ENCODE measurements at regions not wholly inside any gene's neighbourhood (a gene's known extent, or its start where the extent isn't known, plus 50 kb on each side); places are given as distances from the start of the nearest gene placed in this dataset.

DNA sequence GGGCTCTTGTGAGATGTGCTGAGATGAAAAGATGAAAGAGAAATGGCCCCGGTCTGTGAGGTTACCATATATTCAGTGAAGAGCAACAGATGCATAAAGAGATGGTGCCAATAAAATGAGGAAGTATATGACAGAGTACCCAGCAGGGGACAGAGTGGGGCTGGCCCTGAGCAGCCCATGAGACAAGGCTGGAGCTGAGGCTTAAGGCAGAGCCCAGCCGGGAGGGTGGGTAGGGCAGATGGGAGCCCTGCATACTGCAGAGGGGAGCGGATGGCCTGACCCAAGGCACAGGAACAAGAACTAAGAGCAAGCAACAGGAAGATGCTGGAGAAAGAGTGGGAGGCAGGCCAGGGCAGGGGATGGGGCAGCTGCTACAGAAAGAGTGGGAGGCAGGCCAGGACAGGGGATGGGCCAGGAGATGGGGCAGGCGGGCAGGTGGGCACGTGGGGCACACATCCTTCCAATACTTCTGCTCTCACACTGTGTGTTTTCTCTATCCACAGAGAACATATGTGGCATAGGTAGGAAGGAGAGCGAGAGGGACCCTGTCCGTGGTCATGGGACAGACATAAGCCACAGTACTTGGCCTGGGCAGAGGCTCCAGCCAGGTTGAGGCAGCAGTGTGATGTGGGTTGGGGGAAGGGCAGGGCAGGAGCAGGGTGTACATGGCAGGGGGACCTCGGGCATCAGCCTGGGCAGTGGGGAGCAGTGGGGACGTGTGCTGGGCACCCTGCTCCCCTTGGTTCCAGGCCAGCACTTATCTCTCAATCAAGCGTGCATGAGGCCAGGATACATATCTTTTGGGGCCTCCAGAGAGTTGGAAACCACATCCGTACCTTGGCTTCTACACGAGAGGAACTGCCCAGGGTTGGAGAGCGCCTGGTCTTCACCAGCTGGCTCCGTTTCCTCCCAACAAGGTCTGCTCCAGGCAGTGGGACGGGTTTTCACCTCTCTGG lies 91.6 kb upstream of the IKZF1 start:
- Histone ChIP-seq H3K27me3 (ENCODE audit: insufficient read depth) (no peaks in the 10 kb centered on the region), H3K36me3 (replicated peaks in 1 of 2; ENCODE audit: control insufficient read depth in 1 of 2, insufficient read depth in 2 of 2, low read length in 1 of 2) (no peaks in the 10 kb centered on the region), H3K79me2 (ENCODE audit: insufficient read depth) (no peaks in the 10 kb centered on the region), H3F3A (replicated peaks; ENCODE audit: insufficient read depth) (no peaks in the 10 kb centered on the region), H3K9me2 (no peaks in the 10 kb centered on the region), H4K20me1 (ENCODE audit: insufficient read depth) (no peaks in the 10 kb centered on the region), H3K9me3 (no peaks in the 10 kb centered on the region), H3K27ac (ENCODE audit: low read depth in 2 of 2, low read length in 1 of 2) (no peak overlapping the region), H3K4me3 (ENCODE audit: low read depth in 2 of 2, low read length in 1 of 2) (no peak overlapping the region), H2AFZ (ENCODE audit: low read depth) (no peak overlapping the region), H3K9ac (no peak overlapping the region), H3K4me2 (no peak overlapping the region), H3K4me1 (ENCODE audit: control insufficient read depth in 1 of 2, insufficient read depth in 2 of 2, low read depth in 1 of 2, low read length in 1 of 2) (peaks cover 0 to 8% of the 10 kb centered on the region in 2 experiments; a peak in 1 of 4 replicates)
- POLR2A ChIA-PET: no interaction called here
- no peak for DNase-seq
- no peak for TF ChIP-seq TAF1 (IDR thresholded peaks at IDR 0.05; ENCODE audit: borderline replicate concordance, low read depth, low read length)
- no peak for TF ChIP-seq GABPA (IDR thresholded peaks at IDR 0.05; ENCODE audit: low read depth)
- TF ChIP-seq JUND (IDR thresholded peaks at IDR 0.05): no peak
- TF ChIP-seq EZH2phosphoT487 (IDR thresholded peaks at IDR 0.05; ENCODE audit: borderline replicate concordance, low read depth): no peak
- TF ChIP-seq FOSL2 (IDR thresholded peaks at IDR 0.05; ENCODE audit: borderline replicate concordance, low read depth): no peak
- TF ChIP-seq MXI1 (IDR thresholded peaks at IDR 0.05; ENCODE audit: low read depth, low read length): no peak
- TF ChIP-seq, protein P1, sequence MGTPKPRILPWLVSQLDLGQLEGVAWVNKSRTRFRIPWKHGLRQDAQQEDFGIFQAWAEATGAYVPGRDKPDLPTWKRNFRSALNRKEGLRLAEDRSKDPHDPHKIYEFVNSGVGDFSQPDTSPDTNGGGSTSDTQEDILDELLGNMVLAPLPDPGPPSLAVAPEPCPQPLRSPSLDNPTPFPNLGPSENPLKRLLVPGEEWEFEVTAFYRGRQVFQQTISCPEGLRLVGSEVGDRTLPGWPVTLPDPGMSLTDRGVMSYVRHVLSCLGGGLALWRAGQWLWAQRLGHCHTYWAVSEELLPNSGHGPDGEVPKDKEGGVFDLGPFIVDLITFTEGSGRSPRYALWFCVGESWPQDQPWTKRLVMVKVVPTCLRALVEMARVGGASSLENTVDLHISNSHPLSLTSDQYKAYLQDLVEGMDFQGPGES (IDR thresholded peaks at IDR 0.05; ENCODE audit: low read depth, low read length): no peak
- TF ChIP-seq, protein P2, sequence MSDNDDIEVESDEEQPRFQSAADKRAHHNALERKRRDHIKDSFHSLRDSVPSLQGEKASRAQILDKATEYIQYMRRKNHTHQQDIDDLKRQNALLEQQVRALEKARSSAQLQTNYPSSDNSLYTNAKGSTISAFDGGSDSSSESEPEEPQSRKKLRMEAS (IDR thresholded peaks at IDR 0.05; ENCODE audit: low read depth): no peak
- TF ChIP-seq NFIC (IDR thresholded peaks at IDR 0.05; ENCODE audit: borderline replicate concordance): no peak
- TF ChIP-seq, protein P3, sequence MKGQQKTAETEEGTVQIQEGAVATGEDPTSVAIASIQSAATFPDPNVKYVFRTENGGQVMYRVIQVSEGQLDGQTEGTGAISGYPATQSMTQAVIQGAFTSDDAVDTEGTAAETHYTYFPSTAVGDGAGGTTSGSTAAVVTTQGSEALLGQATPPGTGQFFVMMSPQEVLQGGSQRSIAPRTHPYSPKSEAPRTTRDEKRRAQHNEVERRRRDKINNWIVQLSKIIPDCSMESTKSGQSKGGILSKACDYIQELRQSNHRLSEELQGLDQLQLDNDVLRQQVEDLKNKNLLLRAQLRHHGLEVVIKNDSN (IDR thresholded peaks at IDR 0.05; ENCODE audit: borderline replicate concordance, low read depth): no peak
- TF ChIP-seq POLR2AphosphoS5 (IDR thresholded peaks at IDR 0.05; ENCODE audit: low read depth, low read length): no peak
- TF ChIP-seq GATA2 (CRISPR knock-in tag; IDR thresholded peaks at IDR 0.05): no peak
- TF ChIP-seq FOXM1 (IDR thresholded peaks at IDR 0.05; ENCODE audit: low read depth): no peak
- TF ChIP-seq RFX5 (IDR thresholded peaks at IDR 0.05; ENCODE audit: low read length): no peak
- TF ChIP-seq FOXJ3 (CRISPR knock-in tag; IDR thresholded peaks at IDR 0.05): no peak
- TF ChIP-seq, protein P4, sequence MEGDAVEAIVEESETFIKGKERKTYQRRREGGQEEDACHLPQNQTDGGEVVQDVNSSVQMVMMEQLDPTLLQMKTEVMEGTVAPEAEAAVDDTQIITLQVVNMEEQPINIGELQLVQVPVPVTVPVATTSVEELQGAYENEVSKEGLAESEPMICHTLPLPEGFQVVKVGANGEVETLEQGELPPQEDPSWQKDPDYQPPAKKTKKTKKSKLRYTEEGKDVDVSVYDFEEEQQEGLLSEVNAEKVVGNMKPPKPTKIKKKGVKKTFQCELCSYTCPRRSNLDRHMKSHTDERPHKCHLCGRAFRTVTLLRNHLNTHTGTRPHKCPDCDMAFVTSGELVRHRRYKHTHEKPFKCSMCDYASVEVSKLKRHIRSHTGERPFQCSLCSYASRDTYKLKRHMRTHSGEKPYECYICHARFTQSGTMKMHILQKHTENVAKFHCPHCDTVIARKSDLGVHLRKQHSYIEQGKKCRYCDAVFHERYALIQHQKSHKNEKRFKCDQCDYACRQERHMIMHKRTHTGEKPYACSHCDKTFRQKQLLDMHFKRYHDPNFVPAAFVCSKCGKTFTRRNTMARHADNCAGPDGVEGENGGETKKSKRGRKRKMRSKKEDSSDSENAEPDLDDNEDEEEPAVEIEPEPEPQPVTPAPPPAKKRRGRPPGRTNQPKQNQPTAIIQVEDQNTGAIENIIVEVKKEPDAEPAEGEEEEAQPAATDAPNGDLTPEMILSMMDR (IDR thresholded peaks at IDR 0.05): no peak
- TF ChIP-seq MEF2A (IDR thresholded peaks at IDR 0.05; ENCODE audit: borderline replicate concordance, low read depth): no peak
- CTCF ChIA-PET: interaction anchor here (0.6 to 15.4 kb wide), 5 partner anchors 7 to 466 kb away, joined by 3 to 353 read pairs (median 3); no protein-coding TSS in a partner anchor
- WGBS (ENCODE audit: low lambda C conversion rate): 22% methylated on average over 15 of the region's 15 CpGs
